ENCODE measurements at regions not wholly inside any gene's neighbourhood (a gene's known extent, or its start where the extent isn't known, plus 50 kb on each side); places are given as distances from the start of the nearest gene placed in this dataset.
"Not testable (repeated sequence)": the region's sequence is repeated elsewhere in the genome, so short reads cannot be mapped to it uniquely, and the experiment has no call there.

DNA sequence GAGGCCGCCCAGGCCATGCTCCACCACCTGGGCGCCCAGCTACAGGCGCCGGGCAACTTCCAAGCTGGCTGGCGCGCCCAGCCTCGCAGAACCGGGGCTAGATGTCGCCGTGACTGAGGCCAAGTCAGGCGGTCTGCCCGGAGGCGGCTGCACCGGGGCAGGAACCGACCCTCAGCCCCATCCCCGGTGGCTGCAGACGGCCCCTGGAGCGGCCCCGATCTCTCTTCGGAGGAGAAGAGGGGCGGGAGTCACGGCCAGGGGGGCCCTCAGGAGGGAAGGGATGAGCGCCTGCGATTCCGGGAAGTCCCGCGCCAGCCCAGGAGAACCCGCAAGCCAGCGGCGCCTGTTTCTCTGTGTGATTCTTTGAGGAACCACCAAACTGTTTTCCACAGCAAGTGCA, 671.3 kb upstream of the DEFB115 start:
- DNase-seq (ENCODE audit: low read depth), result not testable (repeated sequence)

- DNase-seq (ENCODE audit: low read depth), result no peak
Measured at GRCh38 chr20:30593572-30593971, 663.9 kb upstream of the DEFB115 start.

GRCh38 chr20:30594112-30594511, 663.4 kb upstream of the DEFB115 start:
- DNase-seq (ENCODE audit: low read depth), result no peak

GRCh38 chr20:30595698-30596097, 661.8 kb upstream of the DEFB115 start:
- DNase-seq (ENCODE audit: low read depth), result no peak

DNA sequence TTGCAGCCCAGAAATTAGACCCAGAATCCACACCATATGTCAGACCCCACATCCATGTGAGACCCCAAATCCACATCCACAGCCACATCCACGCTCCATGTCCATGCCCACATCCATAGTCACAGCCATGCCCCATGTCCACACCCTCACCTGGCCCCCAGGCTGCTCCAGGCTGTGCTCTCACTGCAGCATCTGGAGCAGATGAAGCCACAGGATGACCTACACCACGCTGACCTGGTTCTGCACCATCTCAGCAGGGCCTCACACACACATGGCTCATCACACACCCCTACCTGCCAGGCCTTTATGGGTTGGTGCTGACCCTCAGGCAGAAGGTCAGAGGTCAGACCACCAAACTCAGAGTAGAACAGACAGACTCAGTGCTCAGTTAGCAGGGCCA, 660.0 kb upstream of the DEFB115 start:
- not testable (repeated sequence) for DNase-seq (ENCODE audit: low read depth)

DNA sequence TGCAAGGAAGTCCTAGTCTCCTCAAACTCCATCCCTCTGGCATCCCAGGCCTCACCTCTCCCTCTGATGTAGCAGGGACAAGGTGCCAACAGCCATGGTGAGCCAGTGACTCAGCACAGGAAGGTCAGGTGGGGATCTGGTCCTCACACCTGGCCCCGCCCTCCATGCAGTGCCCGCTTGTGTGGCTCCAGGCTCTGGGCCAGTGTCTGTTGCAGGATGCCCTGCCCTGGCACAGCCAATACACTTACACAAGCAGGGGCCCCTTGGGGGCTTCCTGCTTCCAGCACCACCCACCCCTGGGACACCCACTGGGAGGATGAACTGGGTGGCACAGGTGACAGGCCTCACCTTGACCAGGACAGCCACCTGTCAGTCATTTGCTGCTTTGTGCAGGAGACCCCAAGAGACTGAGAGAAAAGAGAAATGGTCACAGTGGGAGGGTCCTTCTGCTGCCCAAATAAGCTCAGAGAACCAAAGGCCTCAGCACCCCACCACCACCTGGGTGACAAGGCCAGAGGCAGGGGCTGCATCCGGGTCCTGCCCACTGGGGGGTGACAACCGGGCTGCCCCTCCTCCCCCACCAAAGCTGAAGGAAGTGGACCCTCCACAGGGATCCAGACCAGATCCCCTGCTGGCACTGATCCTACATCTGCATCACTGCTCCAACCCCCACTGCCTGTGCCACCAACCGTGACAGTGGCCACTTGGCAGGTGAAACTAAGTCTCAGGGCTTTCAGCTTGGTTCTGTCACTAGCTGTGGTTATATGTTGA, 658.8 kb upstream of the DEFB115 start:
- no peak for DNase-seq (ENCODE audit: low read depth)

DNA sequence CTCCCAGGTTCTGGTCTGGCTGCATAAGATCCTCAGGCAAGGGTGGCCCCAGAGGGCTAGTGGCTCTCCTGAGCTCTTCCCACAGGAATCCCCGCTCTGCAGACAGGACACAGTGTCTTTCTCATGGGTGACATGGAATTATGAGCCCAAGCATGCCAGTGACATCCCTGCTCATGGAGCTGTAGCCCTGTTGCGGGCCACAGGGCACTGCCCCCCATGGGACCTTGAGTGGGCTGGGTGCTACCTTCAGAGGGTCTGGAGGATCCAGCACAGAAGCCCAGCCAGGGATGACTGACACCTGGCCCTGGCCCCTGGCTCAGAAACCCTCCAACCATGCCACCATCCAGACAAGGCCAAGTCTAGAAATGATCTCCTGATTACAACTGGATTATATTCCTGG, 657.5 kb upstream of the DEFB115 start:
- DNase-seq (ENCODE audit: low read depth), result no peak

GRCh38 chr20:30601974-30602373, 655.5 kb upstream of the DEFB115 start:
- DNase-seq (ENCODE audit: low read depth), result no peak

- DNase-seq (ENCODE audit: low read depth), result no peak
Measured at GRCh38 chr20:30602424-30602823, 655.0 kb upstream of the DEFB115 start.

DNA sequence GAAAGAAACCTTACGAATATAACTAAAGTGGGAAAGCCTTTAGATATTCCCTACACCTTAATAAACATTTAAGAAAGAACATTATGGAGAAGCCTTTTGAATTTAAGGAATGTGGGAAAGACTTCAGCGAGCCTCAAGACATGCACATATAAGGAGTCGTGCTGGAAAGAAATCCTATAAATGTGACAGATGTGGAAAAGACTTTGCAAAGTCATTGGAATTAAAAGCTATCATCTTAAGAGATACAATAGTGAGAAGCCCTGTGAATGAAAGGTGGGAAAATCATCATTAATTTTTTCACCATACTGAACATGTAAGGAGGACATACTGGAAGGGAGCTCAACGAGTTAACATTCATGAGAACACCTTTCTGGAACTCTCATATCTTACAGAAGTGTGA, 650.5 kb upstream of the DEFB115 start:
- no peak for DNase-seq (ENCODE audit: low read depth)

DNA sequence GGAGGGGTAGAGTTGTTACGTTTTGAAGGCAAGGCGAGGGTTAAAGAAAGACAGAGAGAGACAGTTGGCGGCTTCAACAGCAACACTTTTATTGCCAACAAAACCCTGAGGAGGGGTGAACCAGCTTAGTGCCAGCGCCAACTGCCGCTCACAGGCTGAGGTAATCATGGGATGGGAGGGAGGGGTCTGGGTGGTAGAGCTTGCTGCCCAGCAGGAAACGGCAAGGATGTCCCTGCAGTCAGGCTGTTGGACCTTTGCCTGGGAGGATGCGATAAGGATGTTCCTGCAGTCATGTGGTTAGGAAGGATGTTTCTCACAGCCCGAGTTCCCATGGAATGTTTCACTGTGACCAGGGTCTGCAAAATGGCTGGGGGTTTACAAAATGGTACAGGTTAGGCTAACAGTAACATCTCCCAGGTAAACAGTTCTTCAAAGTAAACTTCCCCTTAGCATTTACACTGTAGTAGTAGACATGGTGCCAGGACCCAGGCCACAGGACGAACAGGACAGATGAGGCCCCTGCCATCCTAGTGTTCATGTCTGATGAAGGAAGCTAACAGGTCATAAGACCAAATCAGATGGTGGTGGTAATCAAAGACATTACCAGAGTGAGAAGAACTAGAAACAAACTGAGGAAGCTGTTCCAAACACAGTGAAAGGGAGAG, 647.3 kb upstream of the DEFB115 start:
- no peak for DNase-seq (ENCODE audit: low read depth)

- DNase-seq (ENCODE audit: low read depth), result no peak
Measured at GRCh38 chr20:30610751-30611150, 646.7 kb upstream of the DEFB115 start.

DNA sequence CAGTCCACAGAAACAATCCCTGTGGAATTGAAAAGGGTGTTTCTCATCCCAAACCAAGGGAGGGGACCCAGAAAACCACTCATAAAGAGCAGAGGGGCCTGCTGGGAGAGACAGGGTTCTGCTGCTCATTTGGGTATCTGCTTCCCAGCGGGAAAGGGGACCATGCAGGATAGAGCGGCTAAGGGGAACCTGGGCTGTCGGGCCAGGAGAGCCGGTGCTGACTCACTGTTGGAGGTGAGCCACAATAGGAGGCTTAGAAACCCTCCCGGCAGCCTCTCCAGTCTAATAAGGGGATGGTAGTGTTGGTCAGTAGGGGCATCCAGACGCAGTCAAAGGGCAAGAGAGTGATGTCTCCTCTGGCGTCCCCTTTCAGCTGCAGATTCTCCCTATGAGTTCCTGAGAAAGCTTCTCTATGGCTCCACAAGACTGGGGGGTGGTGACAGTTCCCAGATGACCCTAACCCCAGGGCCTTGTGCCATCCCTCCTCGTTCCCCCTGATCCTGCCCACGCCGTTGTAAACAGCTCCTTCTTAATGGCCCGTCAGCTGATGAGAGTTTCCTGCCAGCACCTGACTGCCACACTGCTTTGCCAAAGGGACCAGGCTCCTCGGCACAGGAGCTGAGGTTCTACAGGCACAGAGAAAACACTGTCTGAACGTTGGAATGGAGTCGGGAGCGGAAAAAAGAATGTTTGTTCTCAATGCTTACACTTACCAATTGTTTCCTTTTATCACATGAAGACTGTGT, 646.1 kb upstream of the DEFB115 start:
- DNase-seq (ENCODE audit: low read depth), result no peak

GRCh38 chr20:30612344-30612743, 645.1 kb upstream of the DEFB115 start:
- DNase-seq (ENCODE audit: low read depth), result no peak

- not testable (repeated sequence) for DNase-seq (ENCODE audit: low read depth)
Measured at GRCh38 chr20:30621346-30621745, 636.1 kb upstream of the DEFB115 start.

- not testable (repeated sequence) for DNase-seq (ENCODE audit: low read depth)
Measured at GRCh38 chr20:30624310-30624709, 633.2 kb upstream of the DEFB115 start.

DNA sequence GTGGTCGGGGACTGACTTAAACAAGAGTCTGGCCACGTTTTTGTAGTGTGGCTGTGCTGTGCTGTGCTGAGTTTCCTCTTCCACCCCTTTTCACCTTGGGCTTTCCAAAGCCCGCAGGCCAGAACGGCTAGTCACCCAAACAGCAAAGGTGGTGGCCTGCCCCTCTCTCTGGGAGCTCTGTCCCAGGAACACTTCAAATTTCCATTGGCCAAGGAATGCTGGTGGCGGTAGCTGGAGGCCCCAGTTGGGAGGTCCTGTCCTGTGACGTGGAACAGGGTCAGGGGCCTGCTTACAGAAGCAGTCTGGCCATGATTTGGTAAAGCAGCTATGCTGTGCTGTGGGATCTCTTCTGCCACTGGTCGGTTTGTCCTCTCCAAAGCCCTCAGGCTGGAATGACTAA, 628.1 kb upstream of the DEFB115 start:
- not testable (repeated sequence) for DNase-seq (ENCODE audit: low read depth)

- no peak for DNase-seq (ENCODE audit: low read depth)
Measured at GRCh38 chr20:30630761-30631160, 626.7 kb upstream of the DEFB115 start.

GRCh38 chr20:30631261-30631789, 626.1 kb upstream of the DEFB115 start:
- not testable (repeated sequence) for DNase-seq (ENCODE audit: low read depth)

GRCh38 chr20:30632773-30633172, 624.7 kb upstream of the DEFB115 start:
- not testable (repeated sequence) for DNase-seq (ENCODE audit: low read depth)

DNA sequence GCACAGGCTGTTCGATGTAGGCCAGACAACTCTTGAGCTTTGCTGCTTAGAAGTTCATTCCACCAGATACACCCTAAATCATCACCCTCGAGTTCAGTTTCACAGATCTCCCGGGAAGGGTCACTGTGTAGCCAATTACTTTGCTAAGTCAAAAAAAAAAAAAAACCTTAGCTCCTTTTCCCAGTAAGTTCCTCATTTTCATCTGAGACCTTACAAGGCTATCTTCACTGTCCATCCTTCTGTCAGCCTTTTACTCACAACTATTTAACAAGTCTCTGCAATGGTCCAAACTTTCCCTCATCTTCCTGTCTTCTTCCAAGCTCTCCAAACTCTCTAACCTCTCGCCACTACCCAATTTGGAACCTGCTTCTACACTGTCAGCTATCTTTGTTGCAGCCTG, 615.9 kb upstream of the DEFB115 start:
- not testable (repeated sequence) for DNase-seq (ENCODE audit: low read depth)

DNA sequence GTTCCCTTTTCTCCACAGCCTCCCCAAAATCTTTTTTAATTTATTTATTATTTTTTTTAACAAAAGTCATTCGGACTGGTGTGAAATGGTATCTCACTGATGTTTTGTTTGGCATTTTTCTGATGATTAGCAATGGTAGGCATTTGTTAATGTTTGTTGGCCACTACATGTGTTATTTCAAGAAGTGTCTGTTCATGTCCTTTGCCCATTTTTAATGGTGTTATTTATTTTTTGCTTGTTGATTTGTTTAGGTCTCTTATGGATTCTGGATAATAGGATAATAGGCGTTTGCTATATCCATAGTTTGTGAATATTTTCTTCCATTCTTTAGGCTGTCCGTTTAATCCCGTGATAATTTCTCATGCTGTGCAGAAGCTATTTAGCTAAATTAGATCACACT, 596.5 kb upstream of the DEFB115 start:
- not testable (repeated sequence) for DNase-seq (ENCODE audit: low read depth)

Measured in RPMI7951 (cell line).